H1 (cell line): ENCODE measurements at regions not wholly inside any gene's neighbourhood (a gene's known extent, or its start where the extent isn't known, plus 50 kb on each side); places are given as distances from the start of the nearest gene placed in this dataset.

ENCODE experiments used
- CTCF ChIA-PET: fragments of 300-600 bp; sonication (Branson Sonifier 250); formaldehyde crosslinking; loops from one replicate; lab custom pipeline; 2021; ENCODE audit not compliant: partially characterized antibody; lab: Charles Lee
- POLR2A ChIA-PET: fragments of 300-600 bp; sonication (Branson Sonifier 250); formaldehyde crosslinking; loops from one replicate; lab custom pipeline; 2021; ENCODE audit warnings: inconsistent platforms; ENCODE audit not compliant: partially characterized antibody; lab: Charles Lee
- DNase-seq, 2 experiments: peaks; one replicate each; pipeline versions ENCODE4 v3.0.0 to v3.0.0-alpha.2; 2010 to 2022; ENCODE audit warnings: low spot score in 2 of 2, low read depth in 1 of 2, mixed read lengths in 1 of 2
- FAIRE-seq: peaks from 2 replicates; lab custom pipeline; 2011; peaks lifted over from hg19 to GRCh38; lab: Jason Lieb, UNC
- H2AFZ ChIP-seq: 2 replicates; pipeline ENCODE4 v1.8.1; 2012; ENCODE audit warnings: low read length, inconsistent platforms
- H2AK5ac ChIP-seq: 2 replicates; pipeline ENCODE4 v1.6.1; 2013; ENCODE audit warnings: low read depth, low read length
- H2BK120ac ChIP-seq: replicated peaks from 2 replicates; pipeline ENCODE3; 2013; ENCODE audit warnings: low read depth, low read length, inconsistent platforms
- H2BK12ac ChIP-seq: 2 replicates; pipeline ENCODE4 v1.6.1; 2013; ENCODE audit warnings: low read depth, low read length
- H2BK15ac ChIP-seq: 2 replicates; pipeline ENCODE4 v1.6.1; 2013; ENCODE audit warnings: low read length
- H2BK20ac ChIP-seq: 2 replicates; pipeline ENCODE4 v1.6.1; 2013; ENCODE audit warnings: low read length
- H2BK5ac ChIP-seq: 2 replicates; pipeline ENCODE4 v1.6.1; 2013; ENCODE audit warnings: low read depth, low read length
- H3K14ac ChIP-seq: 2 replicates; pipeline ENCODE4 v1.6.1; 2013; ENCODE audit warnings: inconsistent platforms; ENCODE audit not compliant: insufficient read length
- H3K18ac ChIP-seq: 2 replicates; pipeline ENCODE4 v1.6.1; 2013; ENCODE audit warnings: low read length; ENCODE audit errors: extremely low read depth
- H3K23ac ChIP-seq: 2 replicates; pipeline ENCODE4 v1.6.1; 2013; ENCODE audit warnings: inconsistent platforms; ENCODE audit not compliant: insufficient read length
- H3K23me2 ChIP-seq: 2 replicates; pipeline ENCODE4 v1.6.1; 2013; ENCODE audit warnings: low read depth, low read length
- H3K27ac ChIP-seq: 2 replicates; pipeline ENCODE4 v1.6.1; 2011; ENCODE audit warnings: low read depth, low read length, inconsistent platforms
- H3K27me3 ChIP-seq, 4 experiments: replicated peaks in 1 of 4; 1 replicate in 1 of 4; 2 replicates in 3 of 4; pipeline versions ENCODE4 v1.6.1 to v1.8.1; 2011 to 2013; ENCODE audit warnings: low read length in 3 of 4, mild to moderate bottlenecking in 3 of 4, inconsistent platforms in 2 of 4, mixed read lengths in 2 of 4, moderate library complexity in 1 of 4; ENCODE audit not compliant: control insufficient read depth in 3 of 4, insufficient read depth in 3 of 4; ENCODE audit errors: extremely low read depth in 1 of 4
- H3K36me3 ChIP-seq, 4 experiments: 2 replicates each; pipeline versions ENCODE4 v1.6.1 to v1.8.1; 2011 to 2013; ENCODE audit warnings: mild to moderate bottlenecking in 4 of 4, low read length in 3 of 4, moderate library complexity in 2 of 4, control low read depth in 1 of 4, inconsistent platforms in 1 of 4; ENCODE audit not compliant: insufficient read depth in 4 of 4, control insufficient read depth in 2 of 4
- H3K4ac ChIP-seq: replicated peaks from 2 replicates; pipeline ENCODE3; 2013; ENCODE audit warnings: low read length, low read depth, mixed read lengths, inconsistent platforms; ENCODE audit not compliant: insufficient read length
- H3K4me1 ChIP-seq, 4 experiments: replicated peaks in 1 of 4; 1 replicate in 1 of 4; 2 replicates in 3 of 4; pipeline versions ENCODE4 v1.6.1 to v1.8.1; 2011 to 2013; ENCODE audit warnings: low read length in 3 of 4, inconsistent platforms in 2 of 4, mixed read lengths in 1 of 4; ENCODE audit not compliant: insufficient read depth in 4 of 4, control insufficient read depth in 3 of 4
- H3K4me2 ChIP-seq, 2 experiments: 2 replicates each; pipeline versions ENCODE4 v1.6.1 to v1.8.1; 2011 to 2013; ENCODE audit warnings: low read depth in 2 of 2, low read length in 2 of 2, control low read depth in 1 of 2, inconsistent platforms in 1 of 2, mild to moderate bottlenecking in 1 of 2; ENCODE audit not compliant: insufficient read depth in 1 of 2
- H3K4me3 ChIP-seq, 4 experiments: fragments of 200-600, 300-600 bp in 1 of 4; sonication (generic), shearing (Covaris generic), sonication (Bioruptor Twin) in 1 of 4; 2 replicates each; pipeline versions ENCODE4 v1.5.1 to v1.8.1; 2011 to 2016; ENCODE audit warnings: low read length in 4 of 4, low read depth in 3 of 4, control low read depth in 2 of 4, inconsistent platforms in 2 of 4, mild to moderate bottlenecking in 2 of 4, mixed read lengths in 1 of 4, moderate library complexity in 1 of 4; ENCODE audit not compliant: insufficient read depth in 2 of 4; ENCODE audit errors: extremely low read depth in 1 of 4
- H3K56ac ChIP-seq: replicated peaks from 2 replicates; pipeline ENCODE3; 2013; ENCODE audit warnings: low read depth, mild to moderate bottlenecking, mixed read lengths, low read length, inconsistent platforms; ENCODE audit not compliant: insufficient read length
- H3K79me1 ChIP-seq: 2 replicates; pipeline ENCODE4 v1.6.1; 2013; ENCODE audit warnings: low read depth, low read length, control low read depth
- H3K79me2 ChIP-seq, 2 experiments: 2 replicates each; pipeline versions ENCODE4 v1.6.1 to v1.8.1; 2012 to 2013; ENCODE audit warnings: low read length in 2 of 2, mild to moderate bottlenecking in 2 of 2, inconsistent platforms in 1 of 2; ENCODE audit not compliant: insufficient read depth in 2 of 2, control insufficient read depth in 1 of 2
- H3K9ac ChIP-seq, 4 experiments: replicated peaks in 1 of 4; 1 replicate in 1 of 4; 2 replicates in 3 of 4; pipeline versions ENCODE4 v1.6.1 to v1.8.1; 2011 to 2013; ENCODE audit warnings: low read depth in 3 of 4, low read length in 3 of 4, control low read depth in 2 of 4, mild to moderate bottlenecking in 2 of 4, moderate library complexity in 2 of 4, inconsistent platforms in 1 of 4; ENCODE audit errors: extremely low read depth in 1 of 4
- H3K9me3 ChIP-seq, 2 experiments: 2 replicates each; pipeline versions ENCODE4 v1.6.1 to v1.8.1; 2012 to 2013; ENCODE audit warnings: mild to moderate bottlenecking in 2 of 2, moderate library complexity in 2 of 2, control low read depth in 1 of 2, inconsistent platforms in 1 of 2, low read depth in 1 of 2, low read length in 1 of 2, mixed read lengths in 1 of 2; ENCODE audit not compliant: insufficient read depth in 2 of 2
- H4K20me1 ChIP-seq, 2 experiments: replicated peaks in 1 of 2; 2 replicates each; pipeline versions ENCODE3 to v1.8.1; 2011 to 2013; ENCODE audit warnings: inconsistent platforms in 2 of 2, low read length in 2 of 2, mild to moderate bottlenecking in 1 of 2; ENCODE audit not compliant: insufficient read depth in 2 of 2, control insufficient read depth in 1 of 2
- H4K5ac ChIP-seq: 2 replicates; pipeline ENCODE4 v1.6.1; 2013; ENCODE audit warnings: low read length, low read depth, mixed read lengths, inconsistent platforms; ENCODE audit not compliant: insufficient read length
- H4K8ac ChIP-seq: 2 replicates; pipeline ENCODE4 v1.8.0; 2013; ENCODE audit warnings: mild to moderate bottlenecking, moderate library complexity, low read length, inconsistent platforms; ENCODE audit not compliant: insufficient read depth; ENCODE audit errors: extremely low read depth
- H4K91ac ChIP-seq: replicated peaks from 2 replicates; pipeline ENCODE3; 2013; ENCODE audit warnings: low read length, mixed read lengths, inconsistent platforms; ENCODE audit not compliant: insufficient read length
- BRCA1 ChIP-seq: IDR thresholded peaks from 2 replicates; pipeline ENCODE4 v1.6.1; 2012; ENCODE audit warnings: low read depth, low read length, improper control_type of control experiment
- CEBPB ChIP-seq: IDR thresholded peaks from 2 replicates; pipeline ENCODE4 v1.6.1; 2012; ENCODE audit warnings: low read depth, low read length
- CHD2 ChIP-seq: IDR thresholded peaks from 2 replicates; pipeline ENCODE4 v1.6.1; 2012; ENCODE audit warnings: low read length, improper control_type of control experiment
- MAFK ChIP-seq: IDR thresholded peaks from 2 replicates; pipeline ENCODE4 v1.6.1; 2012; ENCODE audit warnings: low read depth, mild to moderate bottlenecking, improper control_type of control experiment, low read length
- POU5F1 ChIP-seq: IDR thresholded peaks from 2 replicates; pipeline ENCODE4 v1.6.1; 2011; ENCODE audit warnings: low read depth, mild to moderate bottlenecking, low read length, moderate library complexity
- RAD21 ChIP-seq, 2 experiments: IDR thresholded peaks in 1 of 2; conservative IDR thresholded peaks in 1 of 2; 2 replicates each; pipeline ENCODE4 v1.6.1; 2011; ENCODE audit warnings: low read depth in 2 of 2, low read length in 2 of 2, improper control_type of control experiment in 1 of 2, inconsistent platforms in 1 of 2, mild to moderate bottlenecking in 1 of 2, moderate library complexity in 1 of 2
- SIRT6 ChIP-seq: IDR thresholded peaks from one replicate; pipeline ENCODE4 v1.7.1; 2012; ENCODE audit warnings: low read length, inconsistent platforms
- SIX5 ChIP-seq: IDR thresholded peaks from 2 replicates; pipeline ENCODE4 v1.6.1; 2011; ENCODE audit warnings: mild to moderate bottlenecking, low read depth, low read length
- SP4 ChIP-seq: IDR thresholded peaks from 2 replicates; pipeline ENCODE4 v1.6.1; 2012; ENCODE audit warnings: low read length, inconsistent platforms
- SUZ12 ChIP-seq: fragments of 200-600 bp; sonication (generic); IDR thresholded peaks from 2 replicates; pipeline ENCODE4 v1.6.1; 2012; ENCODE audit warnings: mild to moderate bottlenecking, inconsistent platforms, low read length, moderate library complexity, mixed read lengths
- YY1 ChIP-seq: IDR thresholded peaks from 2 replicates; pipeline ENCODE4 v1.6.1; 2011; ENCODE audit warnings: low read depth, mild to moderate bottlenecking, low read length
- WGBS, 2 experiments: shearing (Covaris generic) in 1 of 2; methylation state at CpG; one replicate each; pipeline versions ENCODE4 v1.1.6 to v1.1.7; 2013 to 2015; ENCODE audit warnings: low lambda C conversion rate in 2 of 2, mixed read lengths in 2 of 2, inconsistent platforms in 1 of 2, low coverage in 1 of 2, missing lambda C conversion rate in 1 of 2; ENCODE audit not compliant: insufficient replicate concordance in 2 of 2, insufficient coverage in 1 of 2, insufficient read length in 1 of 2; ENCODE audit errors: extremely low coverage in 1 of 2, missing lambda C conversion rate in 1 of 2; 5-methylcytosine and 5-hydroxymethylcytosine counted together

DNA sequence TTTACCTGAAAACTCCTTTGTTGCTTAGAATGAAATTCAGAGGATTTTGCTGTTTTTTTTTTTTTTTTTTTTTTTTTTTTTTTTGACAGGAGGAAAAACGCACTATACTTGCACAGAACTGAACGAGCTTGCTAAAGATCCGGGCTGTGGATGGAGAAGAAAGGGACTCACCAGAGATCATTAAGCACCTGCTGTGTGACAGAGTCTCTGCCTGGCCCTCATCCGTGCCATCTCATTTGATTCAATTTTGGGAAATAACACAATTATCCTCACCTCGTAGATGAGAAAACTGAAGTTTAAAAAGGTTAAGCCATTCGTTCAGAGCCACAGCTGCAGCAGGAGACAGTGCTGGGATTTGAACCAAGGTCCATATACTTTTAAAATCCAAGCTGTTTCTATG lies 775.4 kb upstream of the ID2 start:
- TF ChIP-seq CHD2 (no peak), CEBPB (no peak), MAFK (no peak), BRCA1 (no peak), POU5F1 (no peak), SIRT6 (no peak), SUZ12 (no peak), RAD21 (IDR thresholded peaks at IDR 0.05 in 1 of 2, conservative IDR thresholded peaks at IDR 0.05 in 1 of 2; ENCODE audit: low read depth in 2 of 2, low read length in 2 of 2) (no peak), SIX5 (no peak), YY1 (no peak), SP4 (no peak)
- no peak overlapping the region for H3K14ac ChIP-seq
- no peak overlapping the region for H2BK120ac ChIP-seq
- no peak overlapping the region for H2BK5ac ChIP-seq
- no peak overlapping the region for H3K4me2 ChIP-seq
- H3K23me2 ChIP-seq, result no peaks in the 10 kb centered on the region
- no peak overlapping the region for H2AK5ac ChIP-seq
- no peak overlapping the region for H2BK12ac ChIP-seq
- no peaks in the 10 kb centered on the region for H4K20me1 ChIP-seq
- H3K23ac ChIP-seq, result no peak overlapping the region
- CTCF ChIA-PET, result interaction anchor here (0.7 kb wide), 1 partner anchor 788 kb away, joined by 3 read pairs; no protein-coding TSS in a partner anchor
- no peak overlapping the region for H4K8ac ChIP-seq
- DNase-seq (no peak), FAIRE-seq (no peak)
- H3K36me3 ChIP-seq, result peaks cover 0 to 2% (median 0%) of the 10 kb centered on the region in 4 experiments; a peak in 1 of 8 replicates
- H3K27ac ChIP-seq, result no peak overlapping the region
- H3K4me3 ChIP-seq, result no peak overlapping the region
- H4K5ac ChIP-seq, result no peak overlapping the region
- H3K4me1 ChIP-seq, result peaks cover 0 to 2% (median 0%) of the 10 kb centered on the region in 4 experiments; a peak in 1 of 7 replicates
- no peak overlapping the region for H4K91ac ChIP-seq
- peaks cover 0 to 6% of the 10 kb centered on the region in 2 experiments; a peak in 1 of 4 replicates for H3K9me3 ChIP-seq
- no peak overlapping the region for H2BK20ac ChIP-seq
- H2AFZ ChIP-seq, result no peak overlapping the region
- POLR2A ChIA-PET, result interaction anchor here (1.3 kb wide), 1 partner anchor 9 kb away, joined by 3 read pairs; no protein-coding TSS in a partner anchor
- no peak overlapping the region for H3K9ac ChIP-seq
- H3K79me1 ChIP-seq, result no peaks in the 10 kb centered on the region
- H3K79me2 ChIP-seq, result no peaks in the 10 kb centered on the region
- no peaks in the 10 kb centered on the region; a peak in 1 of 7 replicates for H3K27me3 ChIP-seq
- no peak overlapping the region for H3K56ac ChIP-seq
- no peak overlapping the region for H2BK15ac ChIP-seq
- 87% methylated on average over 4 of the region's 6 CpGs; no CpG with 5 or more reads in 1 of the 2 experiments for WGBS, 2 experiments
- H3K4ac ChIP-seq, result no peak overlapping the region
- H3K18ac ChIP-seq, result no peak overlapping the region
